GM21825 (cell line): ENCODE measurements at regions not wholly inside any gene's neighbourhood (a gene's known extent, or its start where the extent isn't known, plus 50 kb on each side); places are given as distances from the start of the nearest gene placed in this dataset.

Experiments used
- ATAC-seq: cut with Tn5 transposase; IDR thresholded peaks from one replicate; pipeline ENCODE4 v1.9.1; 2021; ENCODE audit warnings: mild to moderate bottlenecking, moderate library complexity; ENCODE audit not compliant: unreplicated experiment

DNA sequence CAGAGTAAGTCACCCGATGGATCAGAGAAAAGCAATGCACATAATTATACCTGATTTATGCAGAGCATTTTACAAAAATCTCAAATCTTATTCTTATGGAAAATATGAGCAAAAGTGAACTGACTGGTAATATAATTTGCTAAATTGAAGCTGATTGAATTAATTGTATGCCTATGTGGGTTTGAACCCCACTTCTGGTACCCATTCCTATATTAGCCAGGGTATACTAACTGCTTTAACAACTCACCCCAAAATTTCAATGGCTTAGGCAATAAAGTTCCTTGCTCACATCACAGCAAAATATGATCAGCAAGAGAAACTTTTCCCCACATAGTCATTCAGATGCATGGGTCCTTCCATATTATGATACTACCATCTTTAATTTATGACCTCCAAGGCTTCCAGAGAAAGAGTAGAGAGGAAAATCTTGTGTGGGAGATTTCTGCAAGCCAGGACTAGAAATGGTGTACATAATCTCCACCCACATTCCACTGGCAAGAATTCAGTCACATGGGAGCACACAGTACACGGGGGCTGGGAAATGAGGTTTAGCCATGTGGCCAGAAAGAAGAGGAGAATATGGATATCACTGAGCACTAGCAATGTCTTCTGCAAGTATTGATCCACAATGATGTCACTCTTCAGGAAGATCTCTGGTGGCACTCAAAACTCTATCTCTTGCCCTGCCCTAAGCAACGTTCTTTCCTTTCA lies 640.7 kb downstream of the BCOR start:
- no peak for ATAC-seq

DNA sequence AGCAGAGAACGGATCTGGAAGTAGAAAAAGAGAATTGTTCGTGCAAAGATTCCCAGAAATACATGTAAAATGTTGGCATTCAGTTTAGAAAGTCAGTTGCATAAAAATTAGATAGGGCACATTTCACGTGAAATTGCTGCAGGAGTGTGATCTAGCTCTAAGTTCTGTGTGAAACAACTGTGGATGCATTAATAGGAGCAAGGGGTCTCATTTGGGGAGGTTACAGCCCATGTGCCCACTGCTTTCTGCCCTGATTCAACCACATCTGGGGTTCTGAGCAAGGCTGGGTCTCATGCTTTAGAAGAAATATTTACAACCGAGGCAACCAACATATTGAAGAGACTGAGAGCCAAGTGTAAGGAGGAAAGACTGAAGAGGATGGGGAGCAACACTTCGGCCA lies 639.0 kb downstream of the BCOR start:
- no peak for ATAC-seq

DNA sequence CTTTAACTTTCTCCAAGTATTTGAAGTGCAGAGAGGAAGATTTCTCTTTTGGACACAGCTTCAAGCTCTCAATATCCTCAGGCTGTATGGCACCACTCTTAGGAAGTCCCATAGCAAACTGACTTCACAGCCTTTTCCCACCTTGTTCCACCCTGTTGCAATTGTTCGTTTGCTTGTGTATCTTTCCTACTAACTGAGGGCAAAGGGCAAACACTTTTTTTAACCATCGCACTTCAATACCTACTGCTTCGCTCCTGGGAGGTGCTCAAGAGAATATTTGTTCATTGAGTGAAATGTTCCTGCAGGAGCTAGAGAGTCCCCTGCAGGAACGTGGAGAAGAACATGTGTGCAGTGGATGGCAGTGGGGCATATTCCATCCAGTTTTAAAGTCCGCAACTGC lies 638.6 kb downstream of the BCOR start:
- ATAC-seq: no peak

DNA sequence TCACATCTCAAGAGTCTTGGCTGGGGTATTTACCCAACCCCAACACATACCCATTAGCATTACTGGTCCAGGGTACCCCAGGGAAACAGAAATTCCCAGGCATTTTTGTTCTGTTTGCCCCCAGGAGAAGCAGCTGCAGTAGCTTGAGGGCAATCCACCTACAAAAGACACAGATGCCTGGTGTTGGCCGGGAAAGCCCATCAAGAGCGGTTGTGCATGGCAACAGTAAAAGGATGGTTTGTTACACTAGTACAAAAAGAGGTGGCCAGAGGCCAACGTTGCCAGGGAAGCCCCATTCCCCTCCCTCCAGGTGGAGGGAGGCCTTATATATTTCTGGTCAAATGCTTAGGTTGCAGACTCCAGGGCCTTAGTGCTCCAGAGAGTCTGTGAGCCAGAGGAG lies 637.8 kb downstream of the BCOR start:
- no peak for ATAC-seq

DNA sequence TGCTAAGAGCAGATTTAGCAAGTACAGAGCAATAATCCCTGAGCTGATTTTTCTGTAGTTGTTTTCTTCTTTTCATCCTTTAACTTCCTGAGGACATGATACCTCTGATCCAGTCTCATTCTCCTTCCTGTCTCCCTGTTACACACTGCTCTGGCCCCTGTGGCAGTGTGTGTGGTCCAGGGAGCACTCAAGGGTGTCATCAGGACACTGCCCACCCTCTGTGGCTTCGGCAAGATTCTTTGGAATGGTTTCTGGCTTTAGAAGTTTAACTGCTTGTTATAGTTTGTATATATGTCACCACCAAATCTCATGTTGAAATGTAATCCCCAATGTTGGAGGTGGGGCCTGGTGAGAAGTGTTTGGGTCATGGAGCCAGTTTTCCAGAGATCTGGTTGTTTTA lies 637.3 kb downstream of the BCOR start:
- no peak for ATAC-seq

DNA sequence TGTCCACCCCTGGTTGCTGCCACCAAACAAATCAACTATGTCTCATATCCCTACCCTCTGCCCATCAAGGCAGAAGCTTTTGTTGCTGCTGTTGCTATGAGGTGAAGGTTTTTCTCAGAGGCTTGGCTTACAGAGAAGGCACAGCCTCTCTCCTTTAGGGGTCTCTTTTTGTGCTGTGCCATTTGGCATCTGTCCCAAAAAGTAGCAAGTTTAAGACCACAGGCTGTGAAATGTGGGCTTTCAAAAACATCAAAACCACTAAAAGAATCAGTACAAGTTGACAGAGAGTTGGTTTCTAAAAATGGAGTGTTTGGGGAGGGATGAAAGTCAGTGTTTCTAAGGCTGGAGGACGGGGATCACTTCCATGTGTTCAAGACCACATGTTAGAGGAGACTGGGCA lies 634.9 kb downstream of the BCOR start:
- no peak for ATAC-seq

DNA sequence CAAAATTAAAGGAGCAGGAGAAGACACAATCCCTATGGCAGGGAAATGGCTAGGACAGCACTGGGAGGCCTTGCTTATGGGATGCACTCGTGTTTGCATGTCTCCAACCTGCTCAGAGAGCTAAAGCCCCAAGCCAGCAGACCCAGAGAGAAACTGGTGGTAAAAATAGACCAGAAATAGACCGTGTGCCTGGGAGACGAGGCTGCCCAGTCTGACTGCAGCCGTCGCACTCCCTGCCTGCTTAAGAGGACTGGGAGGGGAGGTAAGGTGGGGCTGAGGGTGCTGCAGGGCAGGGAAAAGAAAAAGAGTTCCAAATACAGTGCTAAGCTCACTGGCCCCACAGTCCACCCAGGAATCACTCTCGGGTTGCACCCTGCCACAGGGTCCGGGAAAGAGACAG lies 633.5 kb downstream of the BCOR start:
- no peak for ATAC-seq

DNA sequence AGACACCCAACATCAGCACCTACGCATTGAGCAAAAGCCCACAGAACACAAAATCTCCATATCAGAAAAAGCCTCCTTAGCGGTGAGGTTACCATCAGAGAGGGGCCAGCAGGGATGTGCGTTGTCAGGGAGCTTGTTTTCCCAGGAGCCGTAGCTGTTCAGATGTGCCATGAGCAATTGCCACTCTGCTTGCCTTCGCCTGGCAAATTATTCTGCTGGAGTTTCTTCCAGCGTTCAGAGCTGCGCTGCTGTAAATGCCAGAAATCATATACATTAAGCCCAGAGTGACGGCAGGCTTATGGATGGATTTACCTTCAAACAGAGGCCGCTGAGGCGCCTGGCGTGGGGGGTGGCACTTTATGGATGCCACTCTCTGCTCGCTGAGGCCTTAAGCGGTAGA lies 632.3 kb downstream of the BCOR start:
- no peak for ATAC-seq

DNA sequence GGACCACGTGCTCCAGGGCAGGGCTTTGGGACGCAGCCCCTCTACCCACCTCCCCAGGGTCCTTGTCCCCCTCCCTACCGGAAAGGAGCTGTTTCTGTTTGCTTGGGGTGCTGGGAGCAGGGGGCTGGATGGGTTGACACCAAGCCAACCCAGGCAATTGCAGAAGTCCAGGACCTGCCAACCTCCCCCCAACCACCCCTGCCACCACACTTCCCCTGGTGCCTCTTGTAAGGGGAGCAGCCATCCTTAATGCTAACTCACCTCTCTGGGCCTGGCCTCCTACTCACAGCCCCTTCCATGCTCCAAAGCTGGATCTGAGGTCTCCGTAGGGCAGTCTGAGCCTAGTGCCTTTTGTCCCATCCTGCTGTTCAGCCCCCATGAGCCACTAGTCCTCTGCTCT lies 631.9 kb downstream of the BCOR start:
- no peak for ATAC-seq

DNA sequence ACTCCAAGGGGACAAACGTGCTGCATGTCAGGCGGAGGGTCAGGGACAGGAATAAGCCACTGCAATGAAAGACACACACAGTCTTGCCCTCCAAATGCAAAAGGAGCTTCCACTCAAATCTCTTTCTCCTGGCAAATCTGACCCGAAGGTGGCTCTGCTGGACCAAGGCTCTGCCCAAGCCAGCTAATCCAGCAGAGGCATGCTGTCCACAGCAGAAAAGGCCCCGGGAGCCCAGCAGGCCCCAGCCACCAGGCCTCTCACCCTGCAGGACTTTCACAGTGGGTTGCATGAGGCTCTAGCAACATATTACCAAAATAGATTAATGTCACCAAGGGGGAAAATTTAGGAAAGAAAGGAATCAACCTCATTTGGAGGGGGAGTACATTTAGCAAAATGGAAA lies 628.6 kb downstream of the BCOR start:
- ATAC-seq: no peak

DNA sequence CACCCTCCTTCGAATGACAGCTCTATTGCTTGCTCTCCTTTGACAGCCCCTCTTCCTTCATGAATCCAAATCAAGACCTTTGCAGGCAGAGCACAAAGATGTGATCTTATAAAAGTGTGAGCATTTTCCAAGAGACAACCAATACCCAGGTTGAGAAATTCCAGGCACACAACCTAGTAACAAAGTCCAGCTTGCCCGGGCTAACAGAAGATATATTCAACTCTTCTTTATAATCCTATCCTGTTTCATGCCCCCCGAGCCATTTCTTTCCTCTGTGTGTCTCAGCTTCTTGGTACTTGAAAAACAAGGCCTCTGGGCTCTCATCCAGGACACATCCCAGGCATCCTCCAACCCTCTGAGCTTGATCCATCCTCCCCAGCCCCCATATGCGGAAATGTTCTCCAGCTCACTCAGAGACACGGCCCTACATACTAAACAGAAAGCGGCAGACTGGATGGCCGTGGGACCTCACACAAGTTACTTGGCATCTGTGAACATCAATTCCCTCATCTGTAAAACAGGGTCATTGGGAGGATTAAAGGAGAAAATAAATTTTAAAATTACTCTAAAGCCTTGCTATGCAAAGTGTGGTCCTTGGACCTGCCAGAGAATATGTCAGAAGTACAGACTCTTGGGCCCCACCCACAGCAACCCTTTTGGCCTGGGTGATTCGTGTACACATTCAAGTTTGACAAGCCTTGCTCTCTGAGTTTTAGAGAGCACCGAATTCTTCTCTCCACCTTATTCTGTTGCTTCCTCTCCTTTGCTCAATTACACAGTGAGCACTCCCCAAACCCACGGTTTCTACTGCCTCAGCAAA lies 627.0 kb downstream of the BCOR start:
- ATAC-seq: no peak

DNA sequence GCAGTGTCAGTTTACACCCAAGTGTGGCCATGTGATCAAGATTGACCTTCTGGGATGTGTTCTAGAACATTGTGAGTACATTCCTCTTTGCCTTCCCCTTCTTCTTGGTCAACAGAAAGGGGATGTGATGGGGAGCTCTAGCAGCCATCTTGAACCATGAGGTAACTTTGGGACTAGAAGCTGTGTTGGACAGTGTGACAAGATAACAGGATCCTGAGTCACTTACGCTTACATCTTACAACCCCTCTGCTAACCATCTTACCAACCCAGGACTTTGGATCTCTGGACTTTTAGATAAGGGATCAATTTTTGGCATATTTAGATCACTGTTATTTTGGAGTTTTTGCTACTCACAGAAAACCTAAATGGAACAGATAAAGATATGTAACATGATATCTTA lies 625.6 kb downstream of the BCOR start:
- no peak for ATAC-seq

DNA sequence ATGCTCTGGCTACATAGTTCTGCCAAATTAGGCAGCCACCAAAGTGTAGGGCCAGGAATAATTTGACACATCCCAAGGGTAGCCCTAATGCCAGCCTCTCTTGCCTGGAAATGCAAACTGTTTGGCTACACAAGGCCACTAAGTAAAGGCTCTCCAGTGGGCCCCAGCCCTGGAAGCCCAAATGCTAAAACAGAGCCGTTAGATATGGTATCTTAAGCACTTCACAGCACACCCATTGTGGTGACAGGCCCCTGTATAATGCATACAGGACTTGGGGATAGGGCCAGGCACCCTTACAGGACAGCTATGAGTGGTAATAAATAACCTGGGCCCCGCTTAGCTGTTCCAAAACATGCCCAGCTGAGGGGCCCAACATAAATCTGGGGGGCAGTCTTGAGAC lies 623.9 kb downstream of the BCOR start:
- ATAC-seq: no peak

DNA sequence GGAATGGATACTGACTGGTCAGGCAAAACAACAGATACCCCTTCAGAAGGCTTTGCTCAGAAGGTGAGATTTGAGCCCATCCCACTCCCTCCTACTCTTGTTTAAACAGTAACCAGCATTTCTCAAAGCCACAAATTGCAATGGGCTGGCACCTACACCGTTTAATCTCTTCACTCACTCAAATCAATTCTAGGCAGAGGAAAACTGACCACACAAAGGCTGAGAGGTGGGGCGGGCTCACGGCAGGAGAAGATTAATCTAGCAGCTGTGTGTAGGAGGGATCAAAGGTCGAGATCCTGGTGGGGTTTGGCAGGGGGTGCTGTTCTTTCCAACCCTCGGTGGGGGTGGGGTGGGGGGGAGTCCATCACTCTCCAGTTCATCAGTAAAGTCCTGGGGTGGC lies 622.4 kb downstream of the BCOR start:
- no peak for ATAC-seq

DNA sequence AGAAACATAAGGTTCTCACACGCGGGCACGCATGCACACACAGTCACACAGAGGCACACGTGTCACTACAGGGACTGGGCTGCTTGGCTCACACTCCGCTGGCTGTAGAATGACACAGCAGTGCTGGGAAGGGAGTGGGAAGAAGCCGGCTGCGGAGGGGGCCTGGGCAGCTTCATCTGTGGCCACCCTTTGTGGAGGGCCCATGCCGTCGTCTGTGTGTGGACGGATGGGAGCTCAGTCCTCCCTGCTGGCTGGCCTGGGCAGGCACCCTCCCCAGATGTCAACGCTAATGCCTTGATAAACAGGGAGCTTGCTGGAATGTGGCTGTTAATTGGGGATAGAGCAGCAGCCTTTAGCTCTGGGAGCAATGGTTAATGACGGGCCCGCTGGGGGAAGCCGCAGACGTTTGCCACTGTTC lies 621.1 kb downstream of the BCOR start:
- ATAC-seq: no peak

DNA sequence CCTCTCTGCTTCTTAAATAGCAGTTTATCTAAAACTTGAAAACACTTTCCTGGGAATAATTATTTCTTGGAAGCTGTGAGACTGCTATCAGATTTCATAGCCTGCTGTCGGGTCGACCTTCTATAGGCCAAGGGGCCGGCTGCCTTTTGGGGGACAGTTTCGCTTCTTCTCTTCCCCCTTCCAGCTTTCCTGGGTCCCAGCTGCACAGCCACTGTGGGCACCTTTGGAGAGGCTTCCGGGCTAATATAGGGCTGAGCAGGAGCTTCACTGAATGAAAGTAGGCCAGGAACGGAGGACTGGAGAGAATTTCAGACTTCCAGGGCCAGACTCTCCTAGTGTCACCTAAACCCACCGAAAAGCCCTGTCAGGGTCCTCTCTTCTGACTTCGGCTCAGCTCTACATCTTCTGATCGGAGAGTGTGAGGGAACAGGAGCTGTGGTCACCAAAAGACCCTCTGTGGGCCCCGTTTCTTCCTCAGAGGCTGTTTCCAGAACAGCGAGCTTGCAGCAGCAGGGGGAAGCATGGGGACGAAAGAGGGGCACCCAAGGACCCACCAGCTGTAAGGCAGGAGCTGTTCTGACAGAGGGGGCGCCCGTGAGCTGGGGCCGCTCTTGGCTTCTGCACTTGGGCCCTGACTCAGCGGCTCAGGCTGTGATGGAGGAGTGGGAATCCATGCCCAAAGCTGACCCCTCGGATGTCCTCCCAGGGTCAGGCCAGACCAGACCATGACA lies 620.6 kb downstream of the BCOR start:
- ATAC-seq: no peak

DNA sequence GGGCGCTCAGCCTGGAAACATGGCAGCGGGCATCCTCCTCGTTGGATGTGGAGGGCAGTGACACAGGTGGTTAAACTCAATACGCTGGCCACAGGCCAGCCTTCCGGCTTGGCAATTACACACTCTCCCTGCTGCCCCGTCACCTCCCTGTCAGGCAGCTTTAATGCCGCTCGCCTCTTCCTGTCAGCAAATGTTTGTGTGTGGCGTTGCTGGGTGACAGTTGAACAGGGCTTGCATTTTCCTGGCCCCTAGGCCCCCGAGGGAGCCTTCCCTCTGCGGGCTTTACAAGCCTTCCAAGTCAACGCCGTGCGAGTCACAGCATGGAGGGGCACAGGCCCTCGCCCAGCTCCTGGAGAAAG lies 620.0 kb downstream of the BCOR start:
- no peak for ATAC-seq

DNA sequence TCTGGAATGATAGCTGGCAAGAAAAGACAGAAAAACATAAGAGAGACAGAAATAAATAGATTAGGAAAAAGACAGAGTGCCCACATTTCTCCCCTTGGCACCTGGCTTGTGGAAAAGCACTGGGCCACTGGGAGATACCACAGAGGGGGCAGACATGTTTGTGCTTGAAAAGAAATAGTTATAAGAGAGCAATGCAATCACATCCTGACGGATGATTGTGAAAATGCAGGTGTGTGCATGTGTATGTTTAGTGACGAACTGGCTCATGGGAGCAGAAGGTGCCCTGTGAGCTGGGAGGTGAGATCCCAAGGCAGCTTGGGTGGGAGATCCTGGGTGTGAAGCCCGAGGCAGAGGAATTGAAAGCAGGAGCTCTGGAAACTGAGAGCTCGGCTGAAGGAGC lies 617.9 kb downstream of the BCOR start:
- no peak for ATAC-seq

DNA sequence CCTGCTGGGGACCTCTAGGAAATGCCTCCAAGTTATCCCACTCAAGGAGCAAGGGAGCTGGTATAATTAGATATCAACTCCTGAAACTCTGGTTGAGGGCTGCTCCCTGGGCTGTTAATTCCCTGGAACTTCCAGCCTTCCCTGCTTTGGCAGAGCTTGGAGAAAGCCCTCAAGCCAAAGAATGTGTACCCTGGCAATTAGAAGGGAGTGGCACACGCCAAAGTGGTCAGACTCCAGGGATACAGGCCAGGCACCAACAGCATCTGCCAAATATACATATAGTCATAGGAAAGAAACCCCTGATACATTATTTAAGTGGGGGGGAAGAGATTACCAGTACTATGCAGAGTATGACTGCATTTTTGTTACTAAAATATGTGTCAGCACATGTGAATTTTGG lies 616.8 kb downstream of the BCOR start:
- ATAC-seq: no peak

DNA sequence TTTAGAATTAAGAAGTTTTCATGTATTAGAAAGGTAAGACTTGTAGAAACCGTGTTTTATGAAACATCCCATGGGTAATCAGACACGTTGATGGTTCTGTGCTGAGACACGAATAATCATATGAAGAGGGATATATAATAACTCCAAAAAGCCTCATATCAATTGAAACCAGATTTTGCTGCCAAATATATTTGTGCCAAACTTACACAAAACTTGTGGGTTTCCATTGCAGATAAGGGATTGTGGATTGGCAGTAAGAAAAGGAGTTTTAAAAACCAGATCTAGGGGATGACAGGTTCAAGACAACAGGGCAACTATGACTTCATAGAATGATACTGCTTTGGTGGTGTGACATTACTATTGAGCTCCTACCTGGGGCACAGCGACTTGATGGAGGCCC lies 616.1 kb downstream of the BCOR start:
- no peak for ATAC-seq

DNA sequence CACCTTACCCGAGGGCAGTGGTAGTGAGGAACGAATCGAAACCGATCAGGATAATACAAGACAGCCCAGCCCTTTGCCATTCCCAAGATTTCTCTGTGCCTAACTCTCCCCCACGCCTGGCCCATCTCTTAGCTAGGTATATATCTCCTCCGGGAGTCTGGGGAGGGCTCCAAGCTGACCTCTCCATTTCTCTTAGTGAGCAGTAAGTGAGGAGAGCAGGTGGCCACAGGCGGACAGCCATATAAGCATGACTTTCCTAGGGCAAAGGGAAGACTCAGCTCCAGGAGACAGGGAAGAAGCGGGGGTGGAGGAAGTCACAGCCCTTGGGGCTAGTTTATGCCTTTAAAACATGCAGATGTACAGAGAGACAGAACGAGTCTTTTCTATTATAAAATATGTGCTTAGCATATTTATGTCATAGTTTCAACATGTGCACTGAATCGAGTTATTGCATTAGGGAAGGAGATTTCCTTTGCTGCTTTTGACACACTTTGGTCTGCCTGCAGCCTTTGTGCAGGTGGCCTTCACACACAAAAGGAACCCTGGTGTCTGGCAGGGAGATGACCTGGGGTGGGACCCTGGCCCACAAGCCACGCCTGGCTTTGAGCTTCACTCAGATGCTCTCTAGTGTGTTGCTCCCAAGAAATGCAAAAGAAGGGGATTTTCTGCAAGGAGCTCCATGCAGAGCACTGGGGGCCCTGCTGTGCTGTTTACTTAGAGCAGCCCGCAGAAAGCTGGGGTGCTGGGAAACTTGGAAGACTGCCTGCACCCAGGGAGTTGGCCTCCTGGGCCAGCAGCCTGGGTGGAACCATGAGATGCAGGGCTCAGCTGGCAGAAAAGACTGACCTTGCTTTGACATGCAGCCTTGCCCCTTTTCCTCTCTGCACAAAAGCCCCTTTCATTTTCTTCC lies 613.3 kb downstream of the BCOR start:
- ATAC-seq: no peak
